HG02884 (cell line): ENCODE measurements at regions not wholly inside any gene's neighbourhood (a gene's known extent, or its start where the extent isn't known, plus 50 kb on each side); places are given as distances from the start of the nearest gene placed in this dataset.

Source experiments
- ATAC-seq: cut with Tn5 transposase; IDR thresholded peaks from one replicate; pipeline ENCODE4 v1.9.1; 2021; ENCODE audit warnings: mild to moderate bottlenecking, moderate library complexity; ENCODE audit not compliant: unreplicated experiment

- no peak for ATAC-seq
Measured at GRCh38 chr18:75926811-75927210, 499.3 kb upstream of the SMIM21 start.

- ATAC-seq: no peak
Measured at GRCh38 chr18:75923169-75923568, 495.7 kb upstream of the SMIM21 start.

GRCh38 chr18:75916624-75916982, 489.1 kb upstream of the SMIM21 start:
- ATAC-seq: no peak

- no peak for ATAC-seq
Measured at GRCh38 chr18:75915941-75916623, 488.6 kb upstream of the SMIM21 start.

- ATAC-seq: no peak
Measured at GRCh38 chr18:75912829-75913228, 485.3 kb upstream of the SMIM21 start.

GRCh38 chr18:75904416-75904815, 476.9 kb upstream of the SMIM21 start:
- ATAC-seq: no peak

- no peak for ATAC-seq
Measured at GRCh38 chr18:75898651-75899050, 471.1 kb upstream of the SMIM21 start.

- ATAC-seq: no peak
Measured at GRCh38 chr18:75897386-75897785, 469.9 kb upstream of the SMIM21 start.

GRCh38 chr18:75896865-75897264, 469.4 kb upstream of the SMIM21 start:
- no peak for ATAC-seq

GRCh38 chr18:75895135-75895534, 467.6 kb upstream of the SMIM21 start:
- ATAC-seq: no peak

- no peak for ATAC-seq
Measured at GRCh38 chr18:75884728-75885127, 457.2 kb upstream of the SMIM21 start.

- ATAC-seq: no peak
Measured at GRCh38 chr18:75880925-75881504, 453.5 kb upstream of the SMIM21 start.

- no peak for ATAC-seq
Measured at GRCh38 chr18:75880266-75880665, 452.8 kb upstream of the SMIM21 start.

GRCh38 chr18:75879196-75879595, 451.7 kb upstream of the SMIM21 start:
- ATAC-seq: no peak

- ATAC-seq: no peak
Measured at GRCh38 chr18:75875559-75875958, 448.1 kb upstream of the SMIM21 start.

GRCh38 chr18:75874401-75875089, 447.0 kb upstream of the SMIM21 start:
- ATAC-seq: no peak

GRCh38 chr18:75871596-75871995, 444.1 kb upstream of the SMIM21 start:
- no peak for ATAC-seq

- ATAC-seq: no peak
Measured at GRCh38 chr18:75869162-75869561, 441.7 kb upstream of the SMIM21 start.

- ATAC-seq: no peak
Measured at GRCh38 chr18:75868031-75868430, 440.5 kb upstream of the SMIM21 start.

- no peak for ATAC-seq
Measured at GRCh38 chr18:75865639-75866038, 438.1 kb upstream of the SMIM21 start.

GRCh38 chr18:75864816-75865215, 437.3 kb upstream of the SMIM21 start:
- no peak for ATAC-seq

GRCh38 chr18:75863696-75864095, 436.2 kb upstream of the SMIM21 start:
- no peak for ATAC-seq
